Islet of Langerhans (tissue), 1 donor: ENCODE measurements at regions not wholly inside any gene's neighbourhood (a gene's known extent, or its start where the extent isn't known, plus 50 kb on each side); places are given as distances from the start of the nearest gene placed in this dataset.

Experiments used
- FAIRE-seq: peaks from one replicate; lab custom pipeline; 2011; peaks lifted over from hg19 to GRCh38; lab: Jason Lieb, UNC

- no peak for FAIRE-seq
Observed at GRCh38 chr22:47690586-47690985, 928.1 kb downstream of the TBC1D22A start.

GRCh38 chr22:47690166-47690565 lies 927.7 kb downstream of the TBC1D22A start:
- FAIRE-seq: no peak

DNA sequence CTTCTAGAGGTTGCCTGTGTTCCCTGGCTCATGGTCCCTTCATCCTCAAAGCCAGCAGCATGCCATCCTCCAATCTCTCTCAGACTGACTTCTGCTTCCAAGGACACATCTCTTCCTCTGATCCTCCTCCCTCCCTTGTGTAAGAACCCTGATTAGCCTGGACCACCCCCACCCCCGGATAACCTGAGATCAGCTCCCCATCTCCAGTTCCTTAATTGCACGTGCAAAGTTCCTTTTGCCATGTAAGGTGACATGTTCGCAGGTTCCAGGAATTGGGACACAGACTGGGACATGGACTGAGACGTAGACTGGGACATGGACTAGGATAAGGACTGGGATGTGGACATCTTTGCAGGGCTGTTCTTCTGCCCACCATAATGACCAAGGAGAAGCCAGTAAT lies 925.3 kb downstream of the TBC1D22A start:
- FAIRE-seq: no peak

GRCh38 chr22:47687346-47687655 lies 924.9 kb downstream of the TBC1D22A start:
- no peak for FAIRE-seq

DNA sequence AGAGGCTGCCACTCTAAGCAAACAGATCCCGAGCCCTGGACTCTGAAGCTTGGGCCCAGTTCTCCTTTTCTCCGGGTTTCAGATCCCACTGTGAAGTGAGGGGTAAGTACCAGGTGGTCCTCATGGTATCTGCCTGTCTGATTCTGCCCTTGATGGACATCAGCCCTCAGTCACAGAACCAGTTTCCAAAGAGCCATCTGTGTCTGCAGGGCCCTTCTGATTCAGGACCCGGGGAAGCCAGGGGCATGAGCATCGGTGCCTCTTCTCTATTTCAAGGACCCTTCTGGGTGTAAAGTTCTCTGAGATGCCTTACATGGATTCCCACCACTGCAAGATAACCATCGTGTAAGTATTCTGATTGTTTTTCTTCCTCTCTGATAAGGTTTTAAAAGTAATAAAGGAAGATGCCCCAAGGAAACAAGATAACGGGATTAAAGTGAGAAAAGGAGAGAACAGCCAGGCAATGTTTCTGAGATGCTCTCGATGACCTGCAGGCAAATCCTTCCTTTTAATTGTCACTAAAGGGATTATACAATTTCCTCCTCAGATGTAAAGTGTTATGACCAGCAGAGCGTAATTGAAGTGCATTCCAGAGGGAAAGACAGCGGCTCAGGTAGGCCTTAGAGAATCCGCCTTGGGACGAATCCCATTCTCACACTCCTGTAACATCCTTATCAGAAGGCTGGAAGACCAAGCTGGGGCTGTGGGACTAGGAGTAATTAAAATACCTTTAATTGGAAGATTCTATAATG lies 924.3 kb downstream of the TBC1D22A start:
- FAIRE-seq: no peak

- no peak for FAIRE-seq
Observed at GRCh38 chr22:47681411-47682165, 919.1 kb downstream of the TBC1D22A start.

- no peak for FAIRE-seq
Observed at GRCh38 chr22:47678636-47679287, 916.3 kb downstream of the TBC1D22A start.

GRCh38 chr22:47678048-47678447 lies 915.6 kb downstream of the TBC1D22A start:
- FAIRE-seq: no peak

GRCh38 chr22:47676685-47677084 lies 914.2 kb downstream of the TBC1D22A start:
- FAIRE-seq: no peak

DNA sequence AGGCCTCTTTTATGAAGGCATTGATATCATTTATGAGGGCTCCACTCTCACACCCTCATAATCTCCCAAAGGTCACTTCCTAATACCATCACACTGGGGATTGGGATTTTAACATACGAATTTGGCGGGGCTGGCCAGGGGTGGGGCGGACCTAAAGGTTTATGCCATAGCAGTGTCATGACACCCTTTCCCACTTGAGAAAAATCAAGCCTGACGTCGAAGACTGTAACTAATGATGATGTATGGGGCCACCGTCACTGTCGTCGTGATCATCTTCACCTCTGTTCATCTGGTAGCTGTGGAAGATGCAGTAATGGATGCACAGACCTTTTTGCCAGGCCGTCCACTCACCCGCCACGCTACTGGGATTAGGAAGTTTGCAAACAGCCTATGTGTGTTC lies 912.1 kb downstream of the TBC1D22A start:
- FAIRE-seq: no peak

DNA sequence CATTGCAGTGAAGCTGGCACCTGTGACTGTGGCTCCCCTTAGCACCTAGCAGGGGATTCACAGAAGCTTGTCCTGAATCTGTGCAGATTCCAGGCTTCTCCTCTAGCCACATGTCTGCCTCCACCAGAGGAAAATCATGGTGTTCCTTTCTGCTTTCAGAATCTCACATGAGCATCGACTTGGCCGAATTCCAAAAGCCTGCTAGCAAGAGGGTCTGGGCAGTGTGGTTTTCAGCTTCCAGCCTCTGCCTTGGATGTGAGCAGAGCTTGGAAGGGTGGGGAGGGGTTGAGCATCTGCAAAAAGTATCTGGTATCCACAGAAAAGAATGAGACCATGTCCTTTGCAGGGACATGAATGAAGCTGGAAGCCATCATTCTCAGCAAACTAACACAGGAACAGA lies 911.1 kb downstream of the TBC1D22A start:
- FAIRE-seq: no peak

DNA sequence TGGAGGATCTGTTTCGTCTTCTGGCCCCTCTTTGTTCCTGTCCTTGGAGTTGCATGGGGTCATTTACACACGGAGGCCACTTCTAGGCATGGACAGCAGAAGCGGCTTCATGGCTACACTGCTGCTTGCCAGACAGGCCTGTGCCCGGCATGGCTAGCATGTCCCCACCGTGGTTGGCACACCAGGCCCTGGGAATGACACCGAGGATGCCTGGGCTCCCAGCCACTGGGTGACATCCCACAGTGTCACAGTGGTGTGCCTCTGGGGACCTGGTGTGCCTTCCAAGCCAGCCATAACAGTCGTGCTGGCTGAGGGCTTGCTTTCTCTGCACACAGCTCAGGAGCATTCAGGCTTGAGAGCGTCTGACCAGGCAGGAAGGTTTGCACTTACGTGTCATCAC lies 910.1 kb downstream of the TBC1D22A start:
- no peak for FAIRE-seq

GRCh38 chr22:47665151-47665550 lies 902.7 kb downstream of the TBC1D22A start:
- no peak for FAIRE-seq

DNA sequence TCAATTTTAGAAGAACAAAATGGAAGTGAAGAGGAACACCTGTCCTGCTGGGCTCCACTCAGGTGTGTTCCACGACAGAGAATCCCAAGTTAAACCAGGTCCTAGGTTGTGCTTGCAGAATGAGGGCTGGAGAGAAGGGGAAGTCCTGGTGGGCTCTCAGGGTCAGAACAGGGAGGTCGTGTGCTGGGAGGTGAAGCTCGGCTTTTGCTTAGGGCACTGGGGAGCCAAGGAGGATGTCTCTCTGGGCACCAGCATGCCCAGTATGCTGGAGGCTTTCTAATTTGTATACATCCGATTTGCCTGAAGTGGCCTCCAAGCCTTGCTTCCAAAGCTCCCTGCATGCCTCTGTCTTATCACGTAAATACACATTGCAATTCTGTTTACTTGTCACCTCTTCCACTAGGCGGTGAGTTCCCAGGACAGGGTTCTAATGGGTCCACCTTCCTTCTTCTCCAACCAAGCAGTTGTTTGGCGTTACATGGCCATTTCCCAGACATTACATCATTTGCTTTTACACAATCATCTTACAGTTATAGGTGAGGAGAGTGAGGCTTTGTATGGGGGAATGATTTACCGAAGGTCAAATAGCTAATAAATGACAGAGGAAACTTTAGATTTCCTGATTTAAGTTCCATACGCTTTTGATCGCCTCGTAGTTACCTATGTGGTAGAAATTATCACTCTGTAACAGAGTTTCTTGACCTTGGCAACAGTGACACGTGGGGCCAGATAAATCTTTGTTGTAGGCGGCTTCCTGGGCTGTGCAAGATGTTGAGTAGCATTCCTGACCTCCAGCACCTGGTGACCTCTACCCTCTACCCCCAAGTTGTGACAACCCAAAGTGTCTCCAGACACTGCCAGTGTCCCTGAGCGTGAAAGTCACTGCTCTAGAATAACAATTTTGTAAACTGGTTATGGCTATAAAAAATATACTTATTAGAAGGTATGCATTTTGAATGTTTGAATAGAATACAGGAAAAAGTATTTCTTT lies 901.5 kb downstream of the TBC1D22A start:
- FAIRE-seq: no peak

DNA sequence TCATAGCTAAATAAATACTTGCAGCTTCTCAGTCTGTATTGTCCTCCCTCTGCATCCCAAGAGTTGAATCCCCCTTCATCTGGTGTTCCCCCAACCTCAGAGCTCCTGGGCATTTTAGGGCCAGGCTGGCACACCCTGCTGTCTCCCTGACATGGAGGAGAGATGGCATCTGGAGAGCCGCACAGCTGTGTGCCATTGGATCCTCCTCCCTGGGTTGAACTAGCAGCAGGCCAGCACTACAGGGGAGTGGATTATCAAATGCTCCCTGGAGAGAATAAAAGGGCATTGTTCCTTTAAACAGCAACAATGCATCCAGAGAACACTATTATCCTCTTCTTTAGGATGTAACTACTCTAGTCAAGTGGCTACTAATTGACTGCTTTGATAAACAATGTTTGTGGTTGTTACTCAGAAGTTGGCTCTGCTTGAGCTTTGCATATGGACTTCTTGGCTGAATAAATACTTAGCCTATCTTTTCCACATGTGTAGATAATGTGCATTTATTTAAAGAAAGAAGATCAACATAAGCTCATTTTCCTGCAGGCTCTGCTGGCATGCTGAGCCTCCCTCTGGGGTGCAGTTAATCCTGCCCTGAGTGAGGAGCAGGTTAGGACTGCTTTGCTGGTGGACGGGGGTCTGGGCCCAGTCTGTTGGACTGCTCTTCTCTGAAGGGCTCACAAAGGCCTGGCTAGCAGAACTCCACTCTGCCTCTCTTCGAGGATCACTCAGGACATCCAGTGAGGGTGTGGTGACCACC lies 897.2 kb downstream of the TBC1D22A start:
- no peak for FAIRE-seq

DNA sequence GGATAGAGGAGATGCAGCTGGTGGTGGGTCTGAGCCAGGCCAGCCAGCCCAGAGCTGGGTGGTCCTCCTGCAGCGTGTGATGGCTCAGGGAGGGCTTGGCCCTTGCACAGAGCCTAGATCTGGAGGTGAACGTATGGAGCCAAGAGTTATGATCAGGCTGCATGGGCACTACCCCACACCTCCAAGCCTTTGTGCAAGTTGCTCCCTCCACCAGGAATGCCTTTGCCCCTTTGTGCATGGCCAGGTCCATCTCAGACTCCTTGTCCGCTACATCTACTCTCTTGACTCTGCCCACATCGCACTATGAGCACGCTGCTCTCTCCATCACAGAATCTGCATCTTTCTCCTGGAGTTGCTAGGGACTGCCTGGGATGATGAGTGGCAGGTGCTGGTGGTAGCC lies 895.7 kb downstream of the TBC1D22A start:
- no peak for FAIRE-seq

DNA sequence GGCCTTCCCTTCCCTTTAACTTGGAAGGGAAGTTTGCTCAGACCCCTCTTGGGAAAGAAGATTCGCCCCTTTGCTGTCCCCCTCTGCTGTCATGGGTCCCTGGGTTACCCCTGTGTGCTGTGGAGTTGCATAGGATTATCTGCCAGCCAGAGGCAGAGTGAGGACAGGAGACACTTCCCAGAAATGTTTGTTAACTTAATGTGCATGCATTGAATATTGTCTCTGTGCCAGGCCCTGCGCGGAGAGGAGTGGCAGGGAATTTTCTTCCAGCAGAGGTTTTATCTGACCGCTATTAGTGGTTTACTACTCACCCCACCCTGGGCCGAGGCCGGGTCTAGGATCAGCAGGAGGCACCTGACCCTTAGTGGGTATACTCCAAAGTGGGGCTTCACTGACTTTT lies 894.8 kb downstream of the TBC1D22A start:
- no peak for FAIRE-seq

DNA sequence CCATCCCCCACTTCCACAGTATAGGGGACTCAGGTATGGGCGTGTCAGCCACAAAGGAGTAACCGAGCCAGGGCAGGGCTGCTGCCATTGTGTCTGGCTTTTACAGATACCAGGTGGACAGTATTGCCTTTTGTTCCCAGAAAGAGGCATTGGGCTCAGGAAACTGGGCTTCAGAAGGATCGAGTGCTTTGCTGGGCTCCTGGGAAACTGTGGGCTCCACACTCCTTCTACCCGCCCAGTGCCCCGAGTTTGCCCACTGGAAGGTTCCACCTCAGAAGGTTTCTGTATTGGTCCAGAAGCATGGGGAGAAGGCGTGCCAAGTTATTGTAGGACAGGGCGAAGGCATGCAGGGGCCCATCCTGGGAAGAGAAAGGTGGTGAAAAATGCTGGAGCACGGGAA lies 894.4 kb downstream of the TBC1D22A start:
- no peak for FAIRE-seq

- no peak for FAIRE-seq
Observed at GRCh38 chr22:47655930-47656329, 893.5 kb downstream of the TBC1D22A start.

DNA sequence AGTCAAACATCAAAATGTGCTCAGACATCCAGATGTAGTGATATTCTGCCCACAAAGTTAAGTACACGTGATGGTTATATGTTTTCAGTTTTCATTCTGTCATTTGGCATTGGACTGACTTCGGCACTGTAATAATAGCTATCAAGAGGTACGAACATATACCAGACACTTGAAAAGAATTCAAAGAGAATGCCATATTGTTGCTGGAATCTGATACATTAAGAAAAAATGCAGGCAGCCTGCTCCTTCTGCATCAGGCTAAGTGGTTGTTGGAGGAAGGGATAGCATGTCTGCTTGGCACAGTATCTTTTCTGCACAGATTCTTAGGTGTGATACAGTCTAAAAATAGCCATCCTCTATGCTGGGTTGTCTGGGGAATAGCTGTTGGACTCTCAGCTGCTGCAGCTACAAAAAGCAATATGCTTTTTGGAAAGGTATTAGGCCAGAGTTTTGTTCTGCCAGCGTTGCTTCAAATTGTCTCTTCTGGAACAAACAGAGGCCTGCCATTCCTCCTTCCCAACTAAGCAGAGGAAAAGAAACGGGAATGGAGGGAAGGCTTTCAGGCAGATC lies 892.6 kb downstream of the TBC1D22A start:
- no peak for FAIRE-seq

DNA sequence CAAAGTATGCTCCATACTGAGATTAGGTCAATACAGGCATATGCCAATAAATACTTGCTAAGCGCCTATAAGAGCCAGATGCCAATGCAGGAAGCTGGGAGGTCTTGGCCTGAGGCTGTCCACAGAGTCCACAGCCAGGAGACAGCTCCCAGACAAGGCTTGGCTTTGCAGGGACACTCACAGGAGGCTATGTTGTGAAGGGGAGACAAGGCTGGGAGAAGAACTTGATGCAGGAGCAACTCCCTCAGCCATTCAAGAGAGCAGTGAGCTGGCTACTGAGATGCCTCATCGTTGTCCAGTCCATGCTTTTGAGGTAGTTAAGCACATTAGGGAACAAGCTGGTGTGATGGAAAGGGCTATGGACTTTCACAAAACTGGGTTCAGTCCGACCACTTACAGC lies 891.5 kb downstream of the TBC1D22A start:
- FAIRE-seq: no peak
